ENCODE measurements at regions not wholly inside any gene's neighbourhood (a gene's known extent, or its start where the extent isn't known, plus 50 kb on each side); places are given as distances from the start of the nearest gene placed in this dataset.

GRCh38 chr13:44764302-44764692 is 188.2 kb upstream of the TSC22D1 start:
- Histone ChIP-seq H3K4me3 (ENCODE audit: extremely low read depth, insufficient read depth, low read length, poor library complexity, severe bottlenecking) (no peak overlapping the region), H3K4me1 (ENCODE audit: control insufficient read depth, insufficient read depth, low read length, poor library complexity, severe bottlenecking) (peaks cover 30% of the 10 kb centered on the region), H3K9me3 (ENCODE audit: control insufficient read depth, low read length) (no peaks in the 10 kb centered on the region), H3K36me3 (ENCODE audit: control insufficient read depth, insufficient read depth, low read length) (no peaks in the 10 kb centered on the region), H3K27ac (ENCODE audit: low read depth, low read length, severe bottlenecking) (peak overlapping the region; percentile 17)
- 64 to 81% methylated on average over 5 to 6 of the region's 8 CpGs for WGBS, 2 experiments (ENCODE audit: insufficient coverage in 2 of 2)

GRCh38 chr13:44763615-44764301 is 187.6 kb upstream of the TSC22D1 start:
- no peak overlapping the region for H3K4me3 ChIP-seq (ENCODE audit: extremely low read depth, insufficient read depth, low read length, poor library complexity, severe bottlenecking)
- H3K9me3 ChIP-seq (ENCODE audit: control insufficient read depth, low read length) = no peaks in the 10 kb centered on the region
- no peak overlapping the region for H3K27ac ChIP-seq (ENCODE audit: low read depth, low read length, severe bottlenecking)
- peaks cover 33% of the 10 kb centered on the region for H3K4me1 ChIP-seq (ENCODE audit: control insufficient read depth, insufficient read depth, low read length, poor library complexity, severe bottlenecking)
- H3K36me3 ChIP-seq (ENCODE audit: control insufficient read depth, insufficient read depth, low read length) = no peaks in the 10 kb centered on the region
- WGBS, 2 experiments (ENCODE audit: insufficient coverage in 2 of 2) = 84 to 92% methylated on average over 5 to 7 of the region's 11 CpGs

- Histone ChIP-seq H3K36me3 (ENCODE audit: control insufficient read depth, insufficient read depth, low read length) (no peaks in the 10 kb centered on the region), H3K4me1 (ENCODE audit: control insufficient read depth, insufficient read depth, low read length, poor library complexity, severe bottlenecking) (peaks cover 38% of the 10 kb centered on the region), H3K4me3 (ENCODE audit: extremely low read depth, insufficient read depth, low read length, poor library complexity, severe bottlenecking) (no peak overlapping the region), H3K9me3 (ENCODE audit: control insufficient read depth, low read length) (no peaks in the 10 kb centered on the region), H3K27ac (ENCODE audit: low read depth, low read length, severe bottlenecking) (no peak overlapping the region)
- WGBS, 2 experiments (ENCODE audit: insufficient coverage in 2 of 2) = no CpG with 5 or more reads among the region's 1 CpG
Observed at GRCh38 chr13:44762911-44763310, 186.8 kb upstream of the TSC22D1 start.

DNA sequence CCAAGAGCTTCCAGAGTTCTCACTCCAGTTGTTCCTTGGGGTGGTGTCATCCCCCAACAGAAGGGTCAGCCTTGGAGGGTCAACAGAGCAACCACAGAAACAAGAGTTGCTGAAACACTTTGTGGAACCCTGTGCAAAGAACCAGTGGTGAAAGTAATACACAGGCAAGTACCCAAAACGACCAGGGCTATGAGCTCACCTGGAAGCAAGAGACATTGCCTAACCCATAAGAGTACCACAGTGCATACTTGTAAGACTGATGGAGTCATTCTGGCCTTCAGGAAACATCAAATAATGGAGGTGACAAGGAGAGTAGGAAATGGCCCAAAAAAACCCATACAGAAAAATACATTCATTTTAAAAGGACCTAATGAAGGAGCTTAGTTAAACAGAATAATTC is 184.3 kb upstream of the TSC22D1 start:
- no peaks in the 10 kb centered on the region for H3K36me3 ChIP-seq (ENCODE audit: control insufficient read depth, insufficient read depth, low read length)
- peaks cover 50% of the 10 kb centered on the region for H3K4me1 ChIP-seq (ENCODE audit: control insufficient read depth, insufficient read depth, low read length, poor library complexity, severe bottlenecking)
- H3K4me3 ChIP-seq (ENCODE audit: extremely low read depth, insufficient read depth, low read length, poor library complexity, severe bottlenecking) = no peak overlapping the region
- 100% methylated on average over 1 of the region's 1 CpG; no CpG with 5 or more reads in 1 of the 2 experiments for WGBS, 2 experiments (ENCODE audit: insufficient coverage in 2 of 2)
- no peaks in the 10 kb centered on the region for H3K9me3 ChIP-seq (ENCODE audit: control insufficient read depth, low read length)
- no peak overlapping the region for H3K27ac ChIP-seq (ENCODE audit: low read depth, low read length, severe bottlenecking)

DNA sequence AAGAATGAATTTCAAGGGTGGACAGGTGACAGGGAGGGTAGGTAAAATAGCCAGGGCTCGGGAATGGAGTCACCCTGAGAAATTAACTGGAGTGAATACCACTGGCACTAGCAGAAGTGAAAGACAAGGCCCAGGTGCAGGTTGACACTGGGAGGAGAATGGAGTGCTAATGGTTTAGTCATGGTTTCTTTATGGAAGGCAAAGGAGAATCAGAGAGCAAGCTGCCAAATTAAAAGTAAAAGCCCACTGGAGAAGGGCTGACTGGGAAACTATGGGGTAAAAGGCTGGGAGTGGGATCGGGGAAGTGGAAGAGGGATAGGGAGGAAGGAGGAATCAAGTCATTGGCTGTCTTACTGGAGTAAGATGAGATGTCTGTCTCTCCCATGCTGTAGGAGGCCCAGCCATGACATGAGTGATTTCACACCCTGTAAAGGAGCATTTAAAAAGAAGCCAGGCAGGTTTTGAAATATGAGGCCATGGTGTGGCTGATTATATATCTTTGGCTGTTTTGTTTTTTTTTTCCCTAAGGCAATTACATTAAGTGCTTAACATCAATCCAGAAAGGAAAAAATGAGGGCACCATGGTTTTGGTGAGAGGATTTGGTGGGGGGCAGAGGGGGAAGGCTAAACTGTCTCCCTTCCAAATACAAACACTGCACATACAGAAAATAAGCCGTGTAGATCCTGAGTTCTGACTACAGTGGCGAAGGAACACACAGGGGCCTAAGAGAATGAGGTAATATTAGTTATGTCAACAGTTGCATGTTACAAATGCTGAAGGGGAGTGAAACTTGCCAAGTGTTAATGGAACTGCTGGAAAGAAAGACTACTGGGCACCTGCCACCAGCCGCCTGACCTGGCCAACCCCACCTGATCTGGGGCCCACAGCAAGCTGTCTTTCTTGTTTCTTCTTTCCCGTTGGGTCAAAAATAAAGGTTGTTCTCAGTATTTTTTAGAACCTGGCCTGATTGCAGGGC is 183.5 kb upstream of the TSC22D1 start:
- H3K36me3 ChIP-seq (ENCODE audit: control insufficient read depth, insufficient read depth, low read length) = no peaks in the 10 kb centered on the region
- H3K9me3 ChIP-seq (ENCODE audit: control insufficient read depth, low read length) = no peaks in the 10 kb centered on the region
- H3K4me3 ChIP-seq (ENCODE audit: extremely low read depth, insufficient read depth, low read length, poor library complexity, severe bottlenecking) = no peak overlapping the region
- peak overlapping the region; percentile 68 for H3K27ac ChIP-seq (ENCODE audit: low read depth, low read length, severe bottlenecking)
- 86 to 90% methylated on average over 4 to 5 of the region's 6 CpGs for WGBS, 2 experiments (ENCODE audit: insufficient coverage in 2 of 2)
- H3K4me1 ChIP-seq (ENCODE audit: control insufficient read depth, insufficient read depth, low read length, poor library complexity, severe bottlenecking) = peaks cover 47% of the 10 kb centered on the region

- no peak overlapping the region for H3K4me3 ChIP-seq (ENCODE audit: extremely low read depth, insufficient read depth, low read length, poor library complexity, severe bottlenecking)
- H3K4me1 ChIP-seq (ENCODE audit: control insufficient read depth, insufficient read depth, low read length, poor library complexity, severe bottlenecking) = peaks cover 38% of the 10 kb centered on the region
- H3K9me3 ChIP-seq (ENCODE audit: control insufficient read depth, low read length) = no peaks in the 10 kb centered on the region
- no peaks in the 10 kb centered on the region for H3K36me3 ChIP-seq (ENCODE audit: control insufficient read depth, insufficient read depth, low read length)
- WGBS, 2 experiments (ENCODE audit: insufficient coverage in 2 of 2) = 72 to 83% methylated on average over 7 to 9 of the region's 11 CpGs
- peak overlapping the region; percentile 68 for H3K27ac ChIP-seq (ENCODE audit: low read depth, low read length, severe bottlenecking)
Observed at GRCh38 chr13:44758630-44759383, 182.7 kb upstream of the TSC22D1 start.

GRCh38 chr13:44757671-44758070 is 181.5 kb upstream of the TSC22D1 start:
- 88 to 100% methylated on average over 1 of the region's 3 CpGs for WGBS, 2 experiments (ENCODE audit: insufficient coverage in 2 of 2)
- H3K27ac ChIP-seq (ENCODE audit: low read depth, low read length, severe bottlenecking) = no peak overlapping the region

DNA sequence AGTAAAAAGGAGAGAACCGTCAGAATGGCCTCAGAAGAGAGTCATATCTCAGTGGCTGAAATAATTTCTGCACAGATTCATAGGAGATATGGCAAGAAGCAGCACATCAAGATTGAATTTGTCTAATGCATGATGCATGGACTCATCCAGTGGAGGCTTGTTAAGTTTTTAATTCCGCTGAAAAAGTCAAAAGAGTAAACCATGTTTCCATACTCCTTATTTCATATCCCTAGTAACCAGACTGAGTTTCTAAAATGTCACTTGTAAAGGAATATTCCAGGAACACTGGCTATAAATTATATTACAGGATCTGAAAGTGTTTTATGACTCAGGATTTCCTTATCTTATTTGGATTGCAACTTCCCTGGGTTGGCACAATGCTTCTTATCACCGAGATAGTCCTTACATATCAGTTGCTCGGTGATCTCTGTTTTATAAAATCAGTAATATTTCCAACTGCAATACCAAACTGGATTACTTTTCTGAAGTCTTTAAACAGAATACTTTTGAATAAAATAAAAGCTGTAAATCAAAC is 180.2 kb upstream of the TSC22D1 start:
- no peak overlapping the region for H3K27ac ChIP-seq (ENCODE audit: low read depth, low read length, severe bottlenecking)
- H3K9me3 ChIP-seq (ENCODE audit: control insufficient read depth, low read length) = no peaks in the 10 kb centered on the region
- H3K36me3 ChIP-seq (ENCODE audit: control insufficient read depth, insufficient read depth, low read length) = no peaks in the 10 kb centered on the region
- no peak overlapping the region for H3K4me3 ChIP-seq (ENCODE audit: extremely low read depth, insufficient read depth, low read length, poor library complexity, severe bottlenecking)
- 81 to 100% methylated on average over 1 to 2 of the region's 4 CpGs for WGBS, 2 experiments (ENCODE audit: insufficient coverage in 2 of 2)
- peaks cover 41% of the 10 kb centered on the region for H3K4me1 ChIP-seq (ENCODE audit: control insufficient read depth, insufficient read depth, low read length, poor library complexity, severe bottlenecking)

More at GRCh38 chr13:44757671-44758070, 181.5 kb upstream of the TSC22D1 start:
- Histone ChIP-seq H3K36me3 (ENCODE audit: control insufficient read depth, insufficient read depth, low read length) (no peaks in the 10 kb centered on the region), H3K9me3 (ENCODE audit: control insufficient read depth, low read length) (no peaks in the 10 kb centered on the region), H3K4me1 (ENCODE audit: control insufficient read depth, insufficient read depth, low read length, poor library complexity, severe bottlenecking) (peaks cover 37% of the 10 kb centered on the region), H3K4me3 (ENCODE audit: extremely low read depth, insufficient read depth, low read length, poor library complexity, severe bottlenecking) (no peak overlapping the region)

DNA sequence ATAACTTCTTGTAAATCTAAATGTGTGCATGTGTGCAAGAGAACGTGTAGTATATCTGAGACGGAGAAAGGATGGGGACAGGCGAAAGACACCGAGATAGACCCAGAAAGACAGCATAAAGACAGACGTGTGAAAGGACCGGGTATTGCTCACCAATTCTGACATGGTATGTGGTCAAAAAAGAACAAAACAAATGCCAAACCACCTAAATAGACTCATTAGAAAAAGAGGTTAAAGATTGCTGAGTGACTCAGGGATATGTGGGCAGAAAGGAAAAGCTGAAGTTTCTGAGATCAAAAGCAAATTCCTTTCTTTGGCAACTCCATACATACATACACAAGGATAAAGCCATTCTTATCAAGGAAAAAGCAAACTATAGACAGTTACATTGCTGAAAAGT is 179.7 kb upstream of the TSC22D1 start:
- Histone ChIP-seq H3K4me1 (ENCODE audit: control insufficient read depth, insufficient read depth, low read length, poor library complexity, severe bottlenecking) (peaks cover 41% of the 10 kb centered on the region), H3K4me3 (ENCODE audit: extremely low read depth, insufficient read depth, low read length, poor library complexity, severe bottlenecking) (no peak overlapping the region), H3K9me3 (ENCODE audit: control insufficient read depth, low read length) (no peaks in the 10 kb centered on the region), H3K27ac (ENCODE audit: low read depth, low read length, severe bottlenecking) (no peak overlapping the region), H3K36me3 (ENCODE audit: control insufficient read depth, insufficient read depth, low read length) (no peaks in the 10 kb centered on the region)
- 100% methylated on average over 4 of the region's 6 CpGs; no CpG with 5 or more reads in 1 of the 2 experiments for WGBS, 2 experiments (ENCODE audit: insufficient coverage in 2 of 2)

DNA sequence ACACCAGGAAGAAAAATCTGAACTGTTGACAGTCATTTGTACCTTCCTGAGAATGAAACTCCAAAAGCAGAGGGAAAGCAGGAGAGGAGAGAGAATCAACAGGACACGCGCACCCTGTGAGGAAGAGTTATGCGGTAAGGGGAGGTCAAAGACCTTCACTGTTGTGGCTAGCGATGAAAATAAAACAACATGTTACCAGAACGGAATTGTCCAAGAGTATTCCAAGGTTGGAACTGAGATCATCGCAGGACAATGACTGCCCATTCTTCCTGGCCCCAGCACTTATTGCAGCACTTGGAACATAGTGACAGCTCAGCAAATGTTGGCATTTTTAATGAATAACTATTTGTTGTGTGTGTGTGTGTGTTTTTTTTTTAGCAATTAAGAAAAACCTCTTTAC is 176.0 kb upstream of the TSC22D1 start:
- Histone ChIP-seq H3K27ac (ENCODE audit: low read depth, low read length, severe bottlenecking) (no peak overlapping the region), H3K36me3 (ENCODE audit: control insufficient read depth, insufficient read depth, low read length) (no peaks in the 10 kb centered on the region), H3K9me3 (ENCODE audit: control insufficient read depth, low read length) (no peaks in the 10 kb centered on the region), H3K4me1 (ENCODE audit: control insufficient read depth, insufficient read depth, low read length, poor library complexity, severe bottlenecking) (peaks cover 15% of the 10 kb centered on the region), H3K4me3 (ENCODE audit: extremely low read depth, insufficient read depth, low read length, poor library complexity, severe bottlenecking) (no peak overlapping the region)
- WGBS, 2 experiments (ENCODE audit: insufficient coverage in 2 of 2) = 92 to 94% methylated on average over 5 to 6 of the region's 6 CpGs

Measured in mesodermal cell (in vitro differentiated cells).